Activated CD4-positive, alpha-beta memory T cell treated with anti-CD3 and anti-CD28 coated beads for 36 hours (primary cell): ENCODE measurements at regions not wholly inside any gene's neighbourhood (a gene's known extent, or its start where the extent isn't known, plus 50 kb on each side); places are given as distances from the start of the nearest gene placed in this dataset.
"Not testable (repeated sequence)": the region's sequence is repeated elsewhere in the genome, so short reads cannot be mapped to it uniquely, and the experiment has no call there.

Experiments
- CTCF ChIA-PET: fragments of 350-600 bp; sonication (Branson Sonifier 250); formaldehyde crosslinking; loops from one replicate; lab custom pipeline; 2021; ENCODE audit warnings: antibody characterized with exemption, inconsistent platforms; lab: Charles Lee
- POLR2A ChIA-PET: fragments of 350-600 bp; sonication (Branson Sonifier 250); formaldehyde crosslinking; loops from one replicate; lab custom pipeline; 2021; ENCODE audit warnings: antibody characterized with exemption; lab: Charles Lee
- DNase-seq: peaks from one replicate; pipeline ENCODE4 v3.0.0-alpha.2; 2020
- H3K27ac Mint-ChIP-seq: one replicate; pipeline ENCODE4 v1.8.0; 2021; ENCODE audit warnings: mixed read lengths
- H3K27me3 Mint-ChIP-seq: one replicate; pipeline ENCODE4 v1.8.0; 2021; ENCODE audit warnings: mixed read lengths
- H3K36me3 Mint-ChIP-seq: one replicate; pipeline ENCODE4 v1.8.0; 2021; ENCODE audit warnings: mixed read lengths
- H3K4me1 Mint-ChIP-seq: one replicate; pipeline ENCODE4 v1.8.0; 2021; ENCODE audit warnings: low read depth, mixed read lengths
- H3K4me3 Mint-ChIP-seq: one replicate; pipeline ENCODE4 v1.8.0; 2021; ENCODE audit warnings: mild to moderate bottlenecking, mixed read lengths
- H3K9me3 Mint-ChIP-seq: one replicate; pipeline ENCODE4 v1.8.0; 2021; ENCODE audit warnings: mixed read lengths
- intact Hi-C: fragments of 100-400 bp; cut with micrococcal nuclease; formaldehyde crosslinking; loops from one replicate; pipeline ENCODE4 v1.15.1; 2023

DNA sequence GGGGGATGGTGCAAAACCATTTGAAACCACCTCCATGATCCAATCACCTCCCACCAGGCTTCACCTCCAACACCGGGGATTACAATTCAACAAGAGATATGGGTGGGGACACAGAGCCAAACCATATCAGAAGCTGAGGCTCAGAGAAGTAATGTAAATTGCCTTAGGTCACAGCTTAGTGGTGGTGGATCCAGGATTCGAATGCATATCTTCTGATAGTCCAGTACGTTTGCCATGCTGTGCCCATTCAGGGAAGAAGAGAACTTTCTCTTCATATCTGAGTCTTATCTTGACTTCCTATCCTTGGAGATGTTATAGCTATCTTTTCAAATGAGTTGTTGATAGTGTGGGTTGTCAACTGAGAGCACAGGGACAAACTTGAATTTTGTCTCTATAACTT is 325.5 kb downstream of the ZIC3 start:
- H3K9me3 Mint-ChIP-seq, result no peaks in the 10 kb centered on the region
- POLR2A ChIA-PET, result no interaction called here

DNA sequence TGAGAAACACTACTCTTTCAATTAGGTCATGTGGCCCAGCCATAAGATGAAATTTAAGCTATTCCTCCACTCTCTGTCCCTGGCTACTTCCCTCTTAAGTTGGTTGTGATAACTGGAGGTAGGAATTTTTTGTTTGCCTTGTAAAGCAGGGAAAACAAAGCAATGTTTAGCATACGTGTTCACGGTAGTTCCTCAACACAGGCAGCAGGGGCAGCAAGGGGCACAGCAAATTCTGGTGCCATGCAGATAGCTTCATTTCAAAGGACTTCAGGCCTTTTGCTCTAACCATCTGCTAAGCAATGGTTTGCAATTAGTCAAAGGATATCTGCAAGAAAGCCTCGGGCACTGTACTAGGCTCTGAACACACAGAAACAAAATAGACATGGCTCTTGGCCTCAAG is 330.2 kb downstream of the ZIC3 start:
- DNase-seq, result no peak
- ChIA-PET POLR2A (no interaction called here), CTCF (no interaction called here)
- no peaks in the 10 kb centered on the region for H3K36me3 Mint-ChIP-seq
- H3K27ac Mint-ChIP-seq, result no peak overlapping the region
- no peaks in the 10 kb centered on the region for H3K27me3 Mint-ChIP-seq
- no peaks in the 10 kb centered on the region for H3K4me1 Mint-ChIP-seq
- no peak overlapping the region for H3K4me3 Mint-ChIP-seq
- no peaks in the 10 kb centered on the region for H3K9me3 Mint-ChIP-seq
- intact Hi-C loops, result no loop called here

More for the DNA sequence above, 325.5 kb downstream of the ZIC3 start:
- no peak overlapping the region for H3K4me3 Mint-ChIP-seq
- H3K4me1 Mint-ChIP-seq, result no peaks in the 10 kb centered on the region
- intact Hi-C loops, result no loop called here
- no peak overlapping the region for H3K27ac Mint-ChIP-seq
- DNase-seq, result no peak
- no peaks in the 10 kb centered on the region for H3K27me3 Mint-ChIP-seq
- H3K36me3 Mint-ChIP-seq, result no peaks in the 10 kb centered on the region
- CTCF ChIA-PET, result no interaction called here

DNA sequence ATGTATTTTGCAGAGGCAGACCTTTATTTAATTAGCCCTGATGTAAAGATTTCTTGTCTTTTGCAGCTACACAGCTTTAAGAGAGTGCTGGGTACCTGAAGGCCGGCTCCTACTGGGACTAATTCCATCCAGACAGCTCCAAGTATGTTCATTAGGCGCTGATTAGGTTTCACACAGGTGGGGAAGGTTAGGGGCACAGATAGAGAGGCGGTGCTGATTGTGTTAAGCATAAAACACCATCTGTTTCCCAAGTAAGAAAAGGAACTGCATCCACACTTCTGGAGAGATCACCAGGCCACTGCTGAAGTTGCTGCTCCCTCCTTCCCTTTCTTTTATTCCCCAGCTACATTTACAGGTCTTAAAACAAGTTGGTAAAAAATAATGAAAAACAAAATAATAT is 349.5 kb downstream of the ZIC3 start:
- no peak for DNase-seq
- ChIA-PET CTCF (no interaction called here), POLR2A (no interaction called here)
- Mint-ChIP-seq H3K27ac (no peak overlapping the region), H3K9me3 (no peaks in the 10 kb centered on the region), H3K4me1 (no peaks in the 10 kb centered on the region), H3K36me3 (no peaks in the 10 kb centered on the region), H3K27me3 (no peaks in the 10 kb centered on the region), H3K4me3 (no peak overlapping the region)
- intact Hi-C loops, result no loop called here

DNA sequence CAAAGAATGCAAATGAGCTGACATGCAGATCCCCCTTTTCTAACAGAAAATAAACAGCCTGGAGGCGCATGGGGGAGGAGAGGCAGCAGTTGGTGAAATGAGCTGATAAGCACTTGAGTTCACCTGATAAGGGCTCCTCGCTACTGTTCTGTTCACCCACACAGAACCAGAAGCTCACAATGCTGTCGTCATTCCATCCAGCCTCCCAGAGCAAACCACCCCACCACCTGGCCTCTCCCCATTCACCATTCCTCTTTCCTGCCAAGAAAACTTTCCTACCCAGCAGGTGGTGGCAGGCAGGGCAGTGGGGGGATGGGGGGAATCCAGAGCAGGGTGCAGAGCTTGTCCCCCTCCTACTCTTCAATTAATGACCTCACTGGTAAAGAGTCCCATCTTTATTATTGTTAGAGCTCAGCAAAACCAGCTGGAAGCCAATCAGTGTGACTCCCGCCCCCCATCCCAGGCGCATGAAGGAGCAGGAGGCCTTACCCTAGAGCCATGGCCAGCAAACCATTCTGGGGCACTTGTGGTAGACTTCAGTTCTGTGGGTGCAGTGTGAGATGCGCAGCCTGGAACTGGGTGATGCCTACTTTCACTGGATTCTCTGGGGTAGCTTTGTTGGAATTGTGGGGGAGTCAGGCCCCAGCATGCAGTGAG is 350.3 kb downstream of the ZIC3 start:
- Mint-ChIP-seq H3K4me3 (no peak overlapping the region), H3K27ac (no peak overlapping the region), H3K36me3 (no peaks in the 10 kb centered on the region), H3K4me1 (no peaks in the 10 kb centered on the region), H3K27me3 (no peaks in the 10 kb centered on the region), H3K9me3 (no peaks in the 10 kb centered on the region)
- CTCF ChIA-PET, result no interaction called here
- POLR2A ChIA-PET, result no interaction called here
- DNase-seq, result no peak
- intact Hi-C loops, result no loop called here

DNA sequence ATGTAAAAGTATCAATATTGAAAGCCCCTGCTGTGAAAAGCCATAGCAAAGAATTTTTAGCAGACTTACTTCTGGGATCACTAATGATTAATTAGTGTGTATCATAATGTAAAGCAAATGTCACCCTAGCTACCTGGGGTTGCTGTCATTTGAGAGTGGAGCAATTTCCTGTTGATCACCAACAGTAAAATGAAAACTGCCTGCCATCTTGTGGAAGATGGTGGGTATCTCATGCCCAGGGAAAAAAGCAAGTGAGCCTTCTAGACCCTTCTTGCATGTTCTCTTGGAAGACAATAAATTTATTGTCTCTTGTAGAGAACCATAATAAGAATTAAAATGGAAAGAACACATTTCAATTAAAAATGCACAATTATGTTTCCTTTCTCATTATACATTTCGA is 360.2 kb downstream of the ZIC3 start:
- ChIA-PET POLR2A (no interaction called here), CTCF (interaction anchor here (0.6 kb wide), 1 partner anchor 307 kb away, joined by 3 read pairs; no protein-coding TSS in a partner anchor)
- Mint-ChIP-seq H3K4me1 (no peaks in the 10 kb centered on the region), H3K36me3 (no peaks in the 10 kb centered on the region), H3K4me3 (no peak overlapping the region), H3K27me3 (no peaks in the 10 kb centered on the region), H3K27ac (no peak overlapping the region), H3K9me3 (no peaks in the 10 kb centered on the region)
- intact Hi-C loops, result no loop called here
- no peak for DNase-seq

DNA sequence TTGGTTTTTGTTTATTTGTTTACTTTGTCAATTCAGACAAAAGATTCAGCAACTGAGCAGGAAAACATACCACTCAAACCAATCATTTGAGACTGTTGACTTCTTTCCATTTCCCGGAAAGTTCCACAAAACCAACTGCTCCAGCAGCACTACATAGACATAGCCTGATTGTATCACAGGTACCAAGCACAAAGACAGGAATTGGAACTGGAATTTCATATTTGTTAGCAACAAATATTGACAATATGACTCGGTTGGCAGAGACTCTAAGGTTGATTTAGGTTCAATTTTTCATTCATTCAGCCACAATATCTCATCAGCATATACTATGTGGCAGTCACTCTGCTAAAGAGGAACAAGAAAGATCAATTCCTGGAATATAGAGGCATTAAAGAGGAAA is 364.0 kb downstream of the ZIC3 start:
- H3K4me1 Mint-ChIP-seq, result no peaks in the 10 kb centered on the region
- CTCF ChIA-PET, result no interaction called here
- no peak for DNase-seq
- POLR2A ChIA-PET, result no interaction called here
- intact Hi-C loops, result no loop called here
- H3K36me3 Mint-ChIP-seq, result no peaks in the 10 kb centered on the region
- H3K9me3 Mint-ChIP-seq, result peaks cover 8% of the 10 kb centered on the region
- H3K27me3 Mint-ChIP-seq, result no peaks in the 10 kb centered on the region
- no peak overlapping the region for H3K27ac Mint-ChIP-seq
- H3K4me3 Mint-ChIP-seq, result no peak overlapping the region

DNA sequence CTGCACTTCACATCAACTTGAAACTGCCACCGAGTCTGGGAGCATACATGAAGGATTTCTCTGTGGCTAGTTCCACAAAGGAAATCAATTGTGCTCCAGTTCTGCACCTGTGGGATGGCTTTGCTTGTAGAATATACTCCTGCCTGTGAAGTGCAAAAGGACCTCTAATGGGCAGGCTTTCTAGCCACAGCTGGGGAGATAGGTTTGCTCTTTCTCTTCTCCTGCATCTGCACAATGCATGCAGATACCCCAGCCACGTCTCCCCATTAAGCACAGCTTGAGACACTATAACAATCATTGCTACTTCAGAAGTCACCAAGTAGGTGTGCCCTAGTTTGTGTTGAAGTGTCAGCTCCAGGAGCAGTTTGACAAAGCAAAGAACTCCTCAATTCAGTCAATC is 364.6 kb downstream of the ZIC3 start:
- Mint-ChIP-seq H3K27ac (no peak overlapping the region), H3K9me3 (peaks cover 8% of the 10 kb centered on the region), H3K27me3 (no peaks in the 10 kb centered on the region), H3K4me1 (no peaks in the 10 kb centered on the region), H3K4me3 (no peak overlapping the region), H3K36me3 (peaks cover 2% of the 10 kb centered on the region)
- DNase-seq, result no peak
- intact Hi-C loops, result no loop called here
- ChIA-PET CTCF (no interaction called here), POLR2A (no interaction called here)

DNA sequence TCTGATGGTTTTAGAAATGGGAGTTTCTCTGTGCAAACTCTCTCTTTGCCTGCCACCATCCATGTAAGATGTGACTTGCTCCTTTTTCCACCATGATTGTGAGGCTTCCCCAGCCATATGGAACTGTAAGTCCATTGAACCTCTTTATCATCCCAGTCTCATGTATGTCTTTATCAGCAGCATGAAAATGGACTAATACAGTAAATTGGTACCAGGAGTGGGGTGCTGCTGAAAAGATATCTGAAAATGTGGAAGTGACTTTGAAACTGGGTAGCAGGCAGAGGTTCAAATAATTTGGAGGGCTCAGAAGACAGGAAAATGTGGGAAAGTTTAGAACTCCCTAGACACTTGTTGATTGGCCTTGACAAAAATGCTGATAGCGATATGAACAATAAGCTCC is 368.3 kb downstream of the ZIC3 start:
- DNase-seq, H3K27ac Mint-ChIP-seq, H3K36me3 Mint-ChIP-seq, H3K4me3 Mint-ChIP-seq, POLR2A ChIA-PET, intact Hi-C loops, H3K9me3 Mint-ChIP-seq, H3K4me1 Mint-ChIP-seq, H3K27me3 Mint-ChIP-seq, CTCF ChIA-PET: not testable (repeated sequence)

DNA sequence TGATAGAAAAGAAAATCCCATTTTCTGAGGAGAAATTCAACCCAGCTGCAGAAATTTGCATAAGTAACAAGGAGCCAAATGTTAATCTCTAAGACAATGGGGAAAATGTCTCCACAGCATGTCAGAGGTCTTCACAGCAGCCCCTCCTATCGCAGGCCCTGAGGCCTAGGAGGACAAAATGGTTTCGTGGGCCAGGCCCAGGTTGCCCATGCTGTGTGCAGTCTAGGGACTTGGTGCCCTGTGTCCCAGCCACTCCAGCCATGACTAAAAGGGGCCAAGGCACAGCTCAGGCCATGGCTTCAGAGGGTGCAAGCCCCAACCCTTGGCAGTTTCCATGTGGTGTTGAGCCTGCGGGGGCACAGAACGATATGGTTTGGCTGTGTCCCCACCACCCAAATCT is 369.0 kb downstream of the ZIC3 start:
- POLR2A ChIA-PET, CTCF ChIA-PET, H3K4me3 Mint-ChIP-seq, H3K27ac Mint-ChIP-seq, DNase-seq, H3K27me3 Mint-ChIP-seq, H3K36me3 Mint-ChIP-seq, H3K4me1 Mint-ChIP-seq, intact Hi-C loops, H3K9me3 Mint-ChIP-seq: not testable (repeated sequence)

DNA sequence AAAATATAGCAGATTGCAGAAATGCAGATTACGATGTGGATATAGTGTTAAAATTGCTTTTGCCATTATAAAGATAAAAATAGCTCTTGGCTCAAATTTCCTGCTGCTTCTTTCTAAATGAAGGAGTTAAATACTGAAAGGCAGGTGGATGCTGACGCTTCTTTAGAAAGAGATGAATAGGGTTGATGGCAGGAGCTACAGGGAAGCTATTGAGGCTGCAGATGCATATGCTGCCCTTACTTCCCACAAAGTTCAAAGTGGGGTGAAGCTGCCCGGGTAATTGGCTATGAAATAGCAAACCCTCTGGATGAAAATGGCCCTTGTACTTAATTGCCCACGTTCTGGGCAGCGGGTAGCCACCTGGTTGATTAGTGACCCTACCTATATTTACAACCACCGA is 379.5 kb downstream of the ZIC3 start:
- peaks cover 2% of the 10 kb centered on the region for H3K9me3 Mint-ChIP-seq
- no peak overlapping the region for H3K27ac Mint-ChIP-seq
- no peaks in the 10 kb centered on the region for H3K36me3 Mint-ChIP-seq
- intact Hi-C loops, result no loop called here
- POLR2A ChIA-PET, result no interaction called here
- CTCF ChIA-PET, result no interaction called here
- H3K27me3 Mint-ChIP-seq, result no peaks in the 10 kb centered on the region
- no peaks in the 10 kb centered on the region for H3K4me1 Mint-ChIP-seq
- H3K4me3 Mint-ChIP-seq, result no peak overlapping the region
- no peak for DNase-seq

DNA sequence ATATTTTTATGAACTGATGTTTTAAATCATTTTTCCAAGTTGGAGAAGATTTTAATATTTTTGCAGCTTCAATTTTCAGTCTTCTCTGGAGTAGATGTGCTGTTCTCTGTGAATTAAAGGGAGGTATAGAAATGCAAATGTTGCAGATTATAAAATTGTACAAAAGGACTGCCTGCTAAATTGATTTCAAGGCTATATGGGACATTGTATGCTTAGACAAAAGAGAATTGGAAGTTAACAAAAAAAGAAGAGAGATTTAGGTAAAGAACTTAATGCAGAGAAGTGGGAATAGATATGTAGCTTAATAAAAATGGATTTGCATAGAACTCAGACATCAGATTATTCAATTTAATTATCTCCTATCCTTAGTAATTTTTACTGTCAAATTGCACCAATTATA is 403.3 kb downstream of the ZIC3 start:
- intact Hi-C loops, result no loop called here
- no peak overlapping the region for H3K4me3 Mint-ChIP-seq
- no peaks in the 10 kb centered on the region for H3K4me1 Mint-ChIP-seq
- DNase-seq, result no peak
- no peaks in the 10 kb centered on the region for H3K9me3 Mint-ChIP-seq
- no peaks in the 10 kb centered on the region for H3K27me3 Mint-ChIP-seq
- no peaks in the 10 kb centered on the region for H3K36me3 Mint-ChIP-seq
- CTCF ChIA-PET, result no interaction called here
- POLR2A ChIA-PET, result no interaction called here
- H3K27ac Mint-ChIP-seq, result no peak overlapping the region

DNA sequence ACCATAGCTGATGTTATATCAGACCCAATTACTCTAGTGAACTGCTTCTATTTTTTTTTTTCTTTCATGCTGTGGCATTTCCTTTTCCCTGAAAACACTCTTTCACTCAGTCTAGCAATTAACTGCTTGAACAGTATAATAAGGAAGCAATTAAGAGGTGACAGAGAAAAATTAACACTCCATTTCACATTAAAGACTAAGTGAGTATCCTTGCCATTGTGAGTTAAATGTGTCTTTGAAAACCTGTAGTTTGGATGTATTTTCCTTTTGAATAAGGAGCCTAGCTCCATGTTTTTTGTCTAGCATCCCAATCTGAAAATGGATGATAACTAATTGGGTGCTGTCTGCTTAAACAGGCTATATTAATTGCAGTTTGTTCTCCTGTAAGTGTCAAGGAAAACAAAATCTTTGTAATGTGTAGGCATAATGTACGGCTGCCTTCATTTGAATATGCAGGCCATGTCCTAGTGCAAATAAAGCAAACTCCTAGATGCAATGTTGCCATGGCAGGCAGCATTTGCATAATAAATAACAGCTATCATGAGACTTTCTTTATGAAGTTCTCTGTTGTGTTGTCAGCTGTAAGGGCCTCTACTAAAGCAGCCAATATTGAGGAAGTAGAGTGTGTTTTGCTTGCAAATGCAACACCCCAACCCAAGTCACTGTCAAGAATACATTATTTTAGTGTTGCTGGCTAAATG is 416.7 kb downstream of the ZIC3 start:
- Mint-ChIP-seq H3K9me3 (no peaks in the 10 kb centered on the region), H3K4me3 (no peak overlapping the region), H3K4me1 (no peaks in the 10 kb centered on the region), H3K27me3 (no peaks in the 10 kb centered on the region), H3K27ac (no peak overlapping the region), H3K36me3 (no peaks in the 10 kb centered on the region)
- intact Hi-C loops, result no loop called here
- POLR2A ChIA-PET, result no interaction called here
- CTCF ChIA-PET, result no interaction called here
- no peak for DNase-seq

DNA sequence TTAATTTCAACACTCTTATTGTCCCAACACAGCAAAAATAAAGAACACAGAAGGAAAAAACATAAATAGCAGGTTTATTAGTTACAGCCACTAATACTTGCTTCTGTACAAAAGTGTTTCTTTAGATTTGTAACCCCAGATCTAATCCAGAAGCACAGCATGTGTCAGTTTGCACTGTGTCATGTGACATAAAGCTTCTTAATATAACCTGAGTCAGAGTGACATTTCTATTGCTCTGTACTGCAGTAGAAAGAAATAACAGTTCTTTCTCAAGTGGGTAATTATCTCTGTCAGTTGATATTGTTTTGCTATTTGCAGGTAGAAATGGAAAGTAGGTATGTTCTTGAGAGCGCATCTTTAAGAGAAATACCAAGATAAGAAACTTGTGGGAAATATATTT is 422.5 kb downstream of the ZIC3 start:
- H3K4me3 Mint-ChIP-seq, result no peak overlapping the region
- no peaks in the 10 kb centered on the region for H3K4me1 Mint-ChIP-seq
- no peaks in the 10 kb centered on the region for H3K9me3 Mint-ChIP-seq
- intact Hi-C loops, result no loop called here
- ChIA-PET CTCF (no interaction called here), POLR2A (no interaction called here)
- H3K36me3 Mint-ChIP-seq, result no peaks in the 10 kb centered on the region
- H3K27me3 Mint-ChIP-seq, result no peaks in the 10 kb centered on the region
- no peak for DNase-seq
- no peak overlapping the region for H3K27ac Mint-ChIP-seq
